ENCODE measurements at regions not wholly inside any gene's neighbourhood (a gene's known extent, or its start where the extent isn't known, plus 50 kb on each side); places are given as distances from the start of the nearest gene placed in this dataset.

GRCh38 chr7:153454306-153454705, 597.9 kb upstream of the DPP6 start:
- TF ChIP-seq CTCF (IDR thresholded peaks at IDR 0.05; ENCODE audit: insufficient read depth, low read depth, low read length, missing control alignments): no peak
- no peak overlapping the region for H3K4me3 ChIP-seq (ENCODE audit: low read depth, low read length)
- no peak for DNase-seq (ENCODE audit: low read depth)

GRCh38 chr7:153457746-153458145, 594.5 kb upstream of the DPP6 start:
- DNase-seq (ENCODE audit: low read depth): no peak
- TF ChIP-seq CTCF (IDR thresholded peaks at IDR 0.05; ENCODE audit: insufficient read depth, low read depth, low read length, missing control alignments): no peak
- H3K4me3 ChIP-seq (ENCODE audit: low read depth, low read length): no peak overlapping the region

GRCh38 chr7:153470004-153470671, 582.1 kb upstream of the DPP6 start:
- H3K4me3 ChIP-seq (ENCODE audit: low read depth, low read length): no peak overlapping the region
- DNase-seq (ENCODE audit: low read depth): no peak
- no peak for TF ChIP-seq CTCF (IDR thresholded peaks at IDR 0.05; ENCODE audit: insufficient read depth, low read depth, low read length, missing control alignments)

GRCh38 chr7:153472516-153472915, 579.7 kb upstream of the DPP6 start:
- no peak for TF ChIP-seq CTCF (IDR thresholded peaks at IDR 0.05; ENCODE audit: insufficient read depth, low read depth, low read length, missing control alignments)
- no peak overlapping the region for H3K4me3 ChIP-seq (ENCODE audit: low read depth, low read length)
- DNase-seq (ENCODE audit: low read depth): no peak

GRCh38 chr7:153473185-153473584, 579.0 kb upstream of the DPP6 start:
- DNase-seq (ENCODE audit: low read depth): no peak
- no peak for TF ChIP-seq CTCF (IDR thresholded peaks at IDR 0.05; ENCODE audit: insufficient read depth, low read depth, low read length, missing control alignments)
- no peak overlapping the region for H3K4me3 ChIP-seq (ENCODE audit: low read depth, low read length)

GRCh38 chr7:153475239-153475638, 577.0 kb upstream of the DPP6 start:
- no peak for DNase-seq (ENCODE audit: low read depth)
- no peak overlapping the region for H3K4me3 ChIP-seq (ENCODE audit: low read depth, low read length)
- TF ChIP-seq CTCF (IDR thresholded peaks at IDR 0.05; ENCODE audit: insufficient read depth, low read depth, low read length, missing control alignments): no peak

GRCh38 chr7:153476166-153476565, 576.0 kb upstream of the DPP6 start:
- TF ChIP-seq CTCF (IDR thresholded peaks at IDR 0.05; ENCODE audit: insufficient read depth, low read depth, low read length, missing control alignments): no peak
- no peak overlapping the region for H3K4me3 ChIP-seq (ENCODE audit: low read depth, low read length)
- DNase-seq (ENCODE audit: low read depth): no peak

All from GM12865 (cell line).